Calu3 (cell line): ENCODE measurements at regions not wholly inside any gene's neighbourhood (a gene's known extent, or its start where the extent isn't known, plus 50 kb on each side); places are given as distances from the start of the nearest gene placed in this dataset.

Experiments used
- BruUV-seq: library from RNA; stranded (reverse); fragments of 400-500 nt; replicated peaks from 2 replicates; lab custom pipeline; 2021; lab: Mats Ljungman, UMichigan
- CTCF ChIA-PET: fragments of 300-600 bp; sonication (Branson Sonifier 250); formaldehyde crosslinking; loops from one replicate; lab custom pipeline; 2022; ENCODE audit warnings: antibody characterized with exemption; lab: Charles Lee
- DNase-seq: peaks from one replicate; pipeline ENCODE4 v3.0.0; 2022
- H3K27ac Mint-ChIP-seq: one replicate; pipeline ENCODE4 v1.8.0; 2022; ENCODE audit warnings: mixed read lengths; ENCODE audit not compliant: unreplicated experiment
- H3K27me3 Mint-ChIP-seq: one replicate; pipeline ENCODE4 v1.8.0; 2022; ENCODE audit warnings: mixed read lengths; ENCODE audit not compliant: unreplicated experiment
- H3K36me3 Mint-ChIP-seq: one replicate; pipeline ENCODE4 v1.8.0; 2022; ENCODE audit warnings: mild to moderate bottlenecking, moderate library complexity, mixed read lengths; ENCODE audit not compliant: insufficient read depth, unreplicated experiment
- H3K4me1 Mint-ChIP-seq: one replicate; pipeline ENCODE4 v1.8.0; 2022; ENCODE audit warnings: mild to moderate bottlenecking, low read depth, mixed read lengths; ENCODE audit not compliant: unreplicated experiment
- H3K4me3 Mint-ChIP-seq: one replicate; pipeline ENCODE4 v1.8.0; 2022; ENCODE audit warnings: mild to moderate bottlenecking, low read depth, moderate library complexity, mixed read lengths; ENCODE audit not compliant: unreplicated experiment
- H3K9me3 Mint-ChIP-seq: one replicate; pipeline ENCODE4 v1.8.0; 2022; ENCODE audit warnings: low read depth, mixed read lengths; ENCODE audit not compliant: unreplicated experiment
- intact Hi-C: fragments of 100-400 bp; cut with micrococcal nuclease; formaldehyde crosslinking; loops from one replicate; pipeline ENCODE4 v1.10.0; 2022; ENCODE audit not compliant: unreplicated experiment
- TF ChIP-seq, protein P1 (sequence below): fragments of 200-600 bp; IDR thresholded peaks from one replicate; pipeline ENCODE4 v1.8.0; 2022; ENCODE audit warnings: antibody characterized with exemption; ENCODE audit not compliant: unreplicated experiment

GRCh38 chr12:43154498-43155045 lies 397.4 kb downstream of the ADAMTS20 start:
- TF ChIP-seq, protein P1, sequence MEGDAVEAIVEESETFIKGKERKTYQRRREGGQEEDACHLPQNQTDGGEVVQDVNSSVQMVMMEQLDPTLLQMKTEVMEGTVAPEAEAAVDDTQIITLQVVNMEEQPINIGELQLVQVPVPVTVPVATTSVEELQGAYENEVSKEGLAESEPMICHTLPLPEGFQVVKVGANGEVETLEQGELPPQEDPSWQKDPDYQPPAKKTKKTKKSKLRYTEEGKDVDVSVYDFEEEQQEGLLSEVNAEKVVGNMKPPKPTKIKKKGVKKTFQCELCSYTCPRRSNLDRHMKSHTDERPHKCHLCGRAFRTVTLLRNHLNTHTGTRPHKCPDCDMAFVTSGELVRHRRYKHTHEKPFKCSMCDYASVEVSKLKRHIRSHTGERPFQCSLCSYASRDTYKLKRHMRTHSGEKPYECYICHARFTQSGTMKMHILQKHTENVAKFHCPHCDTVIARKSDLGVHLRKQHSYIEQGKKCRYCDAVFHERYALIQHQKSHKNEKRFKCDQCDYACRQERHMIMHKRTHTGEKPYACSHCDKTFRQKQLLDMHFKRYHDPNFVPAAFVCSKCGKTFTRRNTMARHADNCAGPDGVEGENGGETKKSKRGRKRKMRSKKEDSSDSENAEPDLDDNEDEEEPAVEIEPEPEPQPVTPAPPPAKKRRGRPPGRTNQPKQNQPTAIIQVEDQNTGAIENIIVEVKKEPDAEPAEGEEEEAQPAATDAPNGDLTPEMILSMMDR: no peak
- Mint-ChIP-seq H3K4me3 (no peak overlapping the region), H3K4me1 (no peaks in the 10 kb centered on the region), H3K36me3 (no peaks in the 10 kb centered on the region), H3K27ac (no peak overlapping the region), H3K9me3 (no peaks in the 10 kb centered on the region), H3K27me3 (no peaks in the 10 kb centered on the region)
- intact Hi-C loops: no loop called here
- DNase-seq: no peak
- CTCF ChIA-PET: no interaction called here
- BruUV-seq: no TSS peak

DNA sequence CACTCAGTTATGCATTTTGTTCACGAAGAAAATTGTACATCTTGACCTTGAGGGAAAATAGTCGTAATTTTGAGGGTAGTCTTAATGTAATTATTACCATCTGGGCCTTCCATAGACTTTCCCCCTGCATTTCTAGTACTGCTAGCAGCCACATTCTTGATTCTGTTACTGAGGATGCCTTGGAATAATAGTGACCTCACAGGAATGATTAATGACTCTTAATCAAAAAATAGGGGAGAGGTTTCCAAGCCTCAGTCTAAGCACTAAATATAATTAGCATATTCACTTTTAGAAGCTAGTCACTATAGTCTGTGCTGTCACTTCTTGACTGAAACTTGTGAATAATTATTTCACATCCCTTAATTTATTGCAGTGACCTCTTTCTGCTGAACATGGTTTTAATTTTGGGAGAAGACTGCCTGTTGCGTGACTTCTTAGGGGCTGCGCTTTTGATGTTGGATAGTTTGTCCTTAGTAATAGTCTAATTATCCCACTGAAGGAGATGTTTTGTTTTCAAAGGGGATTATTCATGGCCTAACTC lies 400.5 kb downstream of the ADAMTS20 start:
- Mint-ChIP-seq H3K9me3 (no peaks in the 10 kb centered on the region), H3K36me3 (no peaks in the 10 kb centered on the region), H3K4me1 (no peaks in the 10 kb centered on the region), H3K27me3 (no peaks in the 10 kb centered on the region), H3K4me3 (no peak overlapping the region), H3K27ac (no peak overlapping the region)
- TF ChIP-seq, protein P1: no peak
- CTCF ChIA-PET: no interaction called here
- no peak for DNase-seq
- intact Hi-C loops: no loop called here
- BruUV-seq: no TSS peak

GRCh38 chr12:43148691-43149090 lies 403.3 kb downstream of the ADAMTS20 start:
- intact Hi-C loops: no loop called here
- CTCF ChIA-PET: no interaction called here
- H3K27ac Mint-ChIP-seq: no peak overlapping the region
- no peak overlapping the region for H3K4me3 Mint-ChIP-seq
- DNase-seq: no peak
- BruUV-seq: no TSS peak
- no peaks in the 10 kb centered on the region for H3K4me1 Mint-ChIP-seq
- H3K27me3 Mint-ChIP-seq: no peaks in the 10 kb centered on the region
- H3K36me3 Mint-ChIP-seq: no peaks in the 10 kb centered on the region
- H3K9me3 Mint-ChIP-seq: no peaks in the 10 kb centered on the region
- TF ChIP-seq, protein P1: no peak

DNA sequence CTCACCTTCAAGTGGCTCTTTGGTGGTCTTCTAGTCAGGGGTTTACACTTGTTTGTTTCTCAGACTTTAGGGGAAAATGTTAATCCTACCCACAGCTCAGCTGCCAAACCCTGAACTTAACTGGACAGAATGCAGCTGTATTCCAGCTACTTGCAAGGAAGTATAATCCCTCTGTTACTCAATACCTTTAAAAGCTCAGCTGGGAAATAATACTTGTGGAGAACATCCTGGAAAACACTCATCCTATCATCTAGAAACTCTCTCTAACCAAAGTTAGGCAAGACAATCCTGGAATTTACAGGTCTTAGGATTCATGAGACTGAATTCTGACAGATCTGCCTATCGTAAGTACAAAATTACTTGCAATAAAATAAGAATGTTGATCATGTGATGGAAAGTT lies 404.1 kb downstream of the ADAMTS20 start:
- H3K4me3 Mint-ChIP-seq: no peak overlapping the region
- H3K27me3 Mint-ChIP-seq: no peaks in the 10 kb centered on the region
- no peak overlapping the region for H3K27ac Mint-ChIP-seq
- no peaks in the 10 kb centered on the region for H3K9me3 Mint-ChIP-seq
- CTCF ChIA-PET: no interaction called here
- TF ChIP-seq, protein P1: no peak
- no TSS peak for BruUV-seq
- intact Hi-C loops: no loop called here
- no peak for DNase-seq
- no peaks in the 10 kb centered on the region for H3K4me1 Mint-ChIP-seq
- no peaks in the 10 kb centered on the region for H3K36me3 Mint-ChIP-seq
